GM12864 (cell line): ENCODE measurements at regions not wholly inside any gene's neighbourhood (a gene's known extent, or its start where the extent isn't known, plus 50 kb on each side); places are given as distances from the start of the nearest gene placed in this dataset.

Experiments
- DNase-seq: peaks from one replicate; pipeline ENCODE4 v3.0.0-alpha.2; 2011; ENCODE audit warnings: low read depth
- H3K4me3 ChIP-seq: 2 replicates; pipeline ENCODE4 v1.5.1; 2011; ENCODE audit warnings: mild to moderate bottlenecking, low read depth, low read length, control low read depth
- CTCF ChIP-seq: IDR thresholded peaks from 2 replicates; pipeline ENCODE4 v1.5.1; 2011; ENCODE audit warnings: low read depth, mild to moderate bottlenecking, moderate library complexity, low read length, control low read depth, inconsistent platforms; ENCODE audit errors: missing control alignments

- DNase-seq, result no peak
- no peak overlapping the region for H3K4me3 ChIP-seq
- TF ChIP-seq CTCF, result peak; percentile 20
These were observed 51.1 kb upstream of the GRIK3 start for GRCh38 chr1:37085393-37085792.

DNA sequence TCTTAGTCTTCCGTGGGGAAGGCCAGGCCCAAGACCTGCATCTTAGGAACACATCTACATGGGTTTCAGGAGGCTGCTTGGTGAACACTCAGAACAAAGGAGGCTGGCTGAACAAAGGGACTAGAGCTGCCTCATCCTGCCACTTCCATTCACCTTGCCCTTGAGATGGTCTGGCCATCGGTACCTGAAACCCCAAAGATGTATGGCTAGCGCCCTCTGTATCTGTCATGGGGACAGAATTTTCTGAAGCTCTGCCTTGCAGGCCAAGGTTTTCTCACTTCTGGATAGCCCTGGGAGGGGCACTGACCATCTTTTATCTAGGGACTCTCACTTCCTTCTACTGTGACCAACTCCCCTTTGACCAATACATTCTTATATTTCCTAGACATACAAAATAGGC lies 55.4 kb upstream of the GRIK3 start:
- no peak for DNase-seq
- H3K4me3 ChIP-seq, result no peak overlapping the region
- no peak for TF ChIP-seq CTCF

GRCh38 chr1:37090671-37091070 lies 56.4 kb upstream of the GRIK3 start:
- no peak overlapping the region for H3K4me3 ChIP-seq
- no peak for TF ChIP-seq CTCF
- DNase-seq, result no peak

DNA sequence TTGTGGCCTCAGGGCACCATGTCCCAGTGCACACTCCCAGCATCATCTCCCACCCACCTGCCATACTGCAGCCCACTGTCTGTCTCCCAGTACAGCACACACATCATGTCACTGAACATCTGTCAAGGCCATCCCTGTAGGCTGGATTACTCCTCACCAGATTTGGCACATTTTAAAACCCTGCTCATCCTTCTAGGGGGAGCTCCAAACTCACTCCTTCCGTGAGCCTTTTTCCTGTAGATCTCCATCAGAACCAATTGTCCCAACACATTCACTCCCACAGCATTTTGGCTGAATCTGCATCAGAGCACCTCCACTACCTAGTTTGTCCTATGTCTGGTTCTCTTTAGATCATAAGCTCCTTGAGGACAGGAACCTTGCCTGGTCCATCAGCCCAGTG lies 58.6 kb upstream of the GRIK3 start:
- H3K4me3 ChIP-seq, result no peak overlapping the region
- no peak for DNase-seq
- no peak for TF ChIP-seq CTCF

GRCh38 chr1:37094302-37094701 lies 60.0 kb upstream of the GRIK3 start:
- no peak for TF ChIP-seq CTCF

DNA sequence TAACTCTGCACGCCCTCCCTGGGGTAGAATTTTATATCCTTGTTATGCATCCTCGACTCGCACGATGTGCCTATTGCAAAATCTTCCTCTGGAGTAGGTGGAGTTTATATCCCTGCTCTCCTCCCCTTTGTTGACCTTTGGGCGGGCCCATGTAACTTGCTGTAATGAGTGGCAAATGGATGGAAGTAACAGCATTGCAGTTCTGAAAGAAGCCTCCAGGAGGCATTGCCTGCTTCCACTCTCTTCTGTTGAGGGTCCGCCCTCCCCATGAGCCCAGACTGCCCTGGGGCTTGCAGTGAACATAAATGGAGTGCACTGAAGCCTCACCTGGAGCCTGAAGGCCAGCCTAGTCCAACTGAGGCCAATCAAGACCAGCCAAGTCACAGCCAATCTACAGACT lies 62.2 kb upstream of the GRIK3 start:
- peak; percentile 65 for TF ChIP-seq CTCF
- DNase-seq, result no peak
- no peak overlapping the region for H3K4me3 ChIP-seq

More at GRCh38 chr1:37094302-37094701, 60.0 kb upstream of the GRIK3 start:
- peak; percentile 60 for DNase-seq
- no peak overlapping the region for H3K4me3 ChIP-seq

GRCh38 chr1:37097731-37098130 lies 63.4 kb upstream of the GRIK3 start:
- no peak for TF ChIP-seq CTCF
- no peak for DNase-seq
- H3K4me3 ChIP-seq, result no peak overlapping the region
